ENCODE measurements at regions not wholly inside any gene's neighbourhood (a gene's known extent, or its start where the extent isn't known, plus 50 kb on each side); places are given as distances from the start of the nearest gene placed in this dataset.

DNA sequence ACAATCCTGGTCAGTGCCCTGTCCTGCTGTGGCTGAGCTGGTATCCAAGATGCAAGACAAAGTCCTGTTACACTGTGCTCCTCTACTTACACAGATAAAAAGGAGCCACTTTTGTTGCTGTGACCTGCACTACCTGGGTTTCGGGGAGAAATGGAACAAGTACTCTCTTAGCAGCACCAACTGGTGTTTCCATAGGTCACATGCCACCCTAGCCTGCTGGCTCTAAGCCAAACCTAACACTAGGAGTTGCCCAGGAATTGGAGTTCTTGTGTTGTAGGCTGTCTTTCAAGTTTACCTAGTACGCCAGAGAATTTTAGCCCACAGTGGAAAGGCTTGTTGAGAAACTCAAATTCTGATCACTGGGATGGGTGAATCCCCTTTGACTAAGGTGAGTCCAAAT, 727.4 kb downstream of the FAM133A start:
- TF ChIP-seq EP300 (IDR thresholded peaks at IDR 0.05) (no peak), POLR2A (IDR thresholded peaks at IDR 0.05) (no peak)
- TF ChIP-seq, protein P1, sequence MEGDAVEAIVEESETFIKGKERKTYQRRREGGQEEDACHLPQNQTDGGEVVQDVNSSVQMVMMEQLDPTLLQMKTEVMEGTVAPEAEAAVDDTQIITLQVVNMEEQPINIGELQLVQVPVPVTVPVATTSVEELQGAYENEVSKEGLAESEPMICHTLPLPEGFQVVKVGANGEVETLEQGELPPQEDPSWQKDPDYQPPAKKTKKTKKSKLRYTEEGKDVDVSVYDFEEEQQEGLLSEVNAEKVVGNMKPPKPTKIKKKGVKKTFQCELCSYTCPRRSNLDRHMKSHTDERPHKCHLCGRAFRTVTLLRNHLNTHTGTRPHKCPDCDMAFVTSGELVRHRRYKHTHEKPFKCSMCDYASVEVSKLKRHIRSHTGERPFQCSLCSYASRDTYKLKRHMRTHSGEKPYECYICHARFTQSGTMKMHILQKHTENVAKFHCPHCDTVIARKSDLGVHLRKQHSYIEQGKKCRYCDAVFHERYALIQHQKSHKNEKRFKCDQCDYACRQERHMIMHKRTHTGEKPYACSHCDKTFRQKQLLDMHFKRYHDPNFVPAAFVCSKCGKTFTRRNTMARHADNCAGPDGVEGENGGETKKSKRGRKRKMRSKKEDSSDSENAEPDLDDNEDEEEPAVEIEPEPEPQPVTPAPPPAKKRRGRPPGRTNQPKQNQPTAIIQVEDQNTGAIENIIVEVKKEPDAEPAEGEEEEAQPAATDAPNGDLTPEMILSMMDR (IDR thresholded peaks at IDR 0.05): no peak

Measured in sigmoid colon (tissue), 4 donors.